Panc1 (cell line): ENCODE measurements at regions not wholly inside any gene's neighbourhood (a gene's known extent, or its start where the extent isn't known, plus 50 kb on each side); places are given as distances from the start of the nearest gene placed in this dataset.
A peak's percentile ranks its signal among the peaks of the same experiment; 100 is the strongest.

Source experiments
- ATAC-seq: fragments of 200-7000 bp; cut with Tn5 transposase; 2 replicates; pipeline ENCODE4 v1.9.1; 2020; ENCODE audit warnings: mild to moderate bottlenecking, moderate library complexity
- BruUV-seq: library from RNA; stranded (reverse); fragments of 400-500 nt; replicated peaks from 2 replicates; lab custom pipeline; 2021; lab: Mats Ljungman, UMichigan
- CTCF ChIA-PET: fragments of 300-600 bp; sonication (Branson Sonifier 250); formaldehyde crosslinking; loops from one replicate; lab custom pipeline; 2022; ENCODE audit warnings: antibody characterized with exemption; lab: Charles Lee
- POLR2A ChIA-PET: fragments of 300-600 bp; sonication (Branson Sonifier 250); formaldehyde crosslinking; loops from one replicate; lab custom pipeline; 2022; ENCODE audit warnings: antibody characterized with exemption; lab: Charles Lee
- DNase-seq: peaks from one replicate; pipeline ENCODE4 v3.0.0-alpha.2; 2010; ENCODE audit warnings: low read depth, low spot score
- H3K27ac ChIP-seq: 2 replicates; pipeline ENCODE4 v1.5.1; 2011; ENCODE audit warnings: mild to moderate bottlenecking, low read length, inconsistent platforms
- H3K27me3 ChIP-seq: fragments of 200-500 bp; sonication (Bioruptor generic); 2 replicates; pipeline ENCODE4 v1.6.0; 2014; ENCODE audit warnings: low read length, inconsistent platforms; ENCODE audit not compliant: control insufficient read depth, insufficient read depth
- H3K36me3 ChIP-seq: fragments of 200-500 bp; sonication (Bioruptor generic); 2 replicates; pipeline ENCODE4 v1.5.1; 2014; ENCODE audit warnings: inconsistent platforms, mild to moderate bottlenecking, low read length, moderate library complexity; ENCODE audit not compliant: control insufficient read depth, insufficient read depth
- H3K4me1 ChIP-seq: 2 replicates; pipeline ENCODE4 v1.5.1; 2011; ENCODE audit warnings: inconsistent platforms, mild to moderate bottlenecking, low read length, moderate library complexity; ENCODE audit not compliant: control insufficient read depth, insufficient read depth
- H3K4me3 ChIP-seq, 2 experiments: 2 replicates each; pipeline ENCODE4 v1.5.1; 2011 to 2012; ENCODE audit warnings: low read depth in 2 of 2, low read length in 2 of 2, mild to moderate bottlenecking in 2 of 2, inconsistent platforms in 1 of 2, moderate library complexity in 1 of 2
- H3K9me3 ChIP-seq: fragments of 200-500 bp; sonication (Bioruptor generic); 2 replicates; pipeline ENCODE4 v1.5.1; 2014; ENCODE audit warnings: low read depth, mild to moderate bottlenecking, inconsistent platforms, low read length, moderate library complexity; ENCODE audit not compliant: control insufficient read depth, insufficient read depth
- POLR2AphosphoS5 ChIP-seq: IDR thresholded peaks from 2 replicates; pipeline ENCODE4 v1.6.1; 2012; ENCODE audit warnings: mild to moderate bottlenecking, low read depth, low read length, moderate library complexity
- REST ChIP-seq, 2 experiments: IDR thresholded peaks; 2 replicates each; pipeline ENCODE4 v1.6.1; 2011 to 2012; ENCODE audit warnings: low read depth in 2 of 2, control low read depth in 1 of 2, low read length in 1 of 2, mild to moderate bottlenecking in 1 of 2, moderate library complexity in 1 of 2; ENCODE audit not compliant: insufficient read depth in 1 of 2
- SIN3A ChIP-seq: IDR thresholded peaks from 2 replicates; pipeline ENCODE4 v1.6.1; 2012; ENCODE audit warnings: low read depth, mild to moderate bottlenecking, low read length, moderate library complexity, borderline replicate concordance; ENCODE audit not compliant: insufficient read depth
- TCF7L2 ChIP-seq: IDR thresholded peaks from 2 replicates; pipeline ENCODE4 v1.6.1; 2011; ENCODE audit warnings: mild to moderate bottlenecking, low read depth, low read length, inconsistent platforms
- in situ Hi-C: cut with HindIII; loops from 2 replicates; pipeline ENCODE4 v1.10.0; 2016; ENCODE audit warnings: low sequenced_read_pairs, low pct_unique_long_range_greater_than_20kb
- intact Hi-C: fragments of 100-400 bp; cut with micrococcal nuclease; formaldehyde crosslinking; loops from one replicate; pipeline ENCODE4 v1.10.0; 2022; ENCODE audit not compliant: unreplicated experiment
- TF ChIP-seq, protein P1 (sequence below): fragments of 450-650 bp; IDR thresholded peaks from 2 replicates; pipeline ENCODE4 v1.5.1; 2017; ENCODE audit warnings: mild to moderate bottlenecking

DNA sequence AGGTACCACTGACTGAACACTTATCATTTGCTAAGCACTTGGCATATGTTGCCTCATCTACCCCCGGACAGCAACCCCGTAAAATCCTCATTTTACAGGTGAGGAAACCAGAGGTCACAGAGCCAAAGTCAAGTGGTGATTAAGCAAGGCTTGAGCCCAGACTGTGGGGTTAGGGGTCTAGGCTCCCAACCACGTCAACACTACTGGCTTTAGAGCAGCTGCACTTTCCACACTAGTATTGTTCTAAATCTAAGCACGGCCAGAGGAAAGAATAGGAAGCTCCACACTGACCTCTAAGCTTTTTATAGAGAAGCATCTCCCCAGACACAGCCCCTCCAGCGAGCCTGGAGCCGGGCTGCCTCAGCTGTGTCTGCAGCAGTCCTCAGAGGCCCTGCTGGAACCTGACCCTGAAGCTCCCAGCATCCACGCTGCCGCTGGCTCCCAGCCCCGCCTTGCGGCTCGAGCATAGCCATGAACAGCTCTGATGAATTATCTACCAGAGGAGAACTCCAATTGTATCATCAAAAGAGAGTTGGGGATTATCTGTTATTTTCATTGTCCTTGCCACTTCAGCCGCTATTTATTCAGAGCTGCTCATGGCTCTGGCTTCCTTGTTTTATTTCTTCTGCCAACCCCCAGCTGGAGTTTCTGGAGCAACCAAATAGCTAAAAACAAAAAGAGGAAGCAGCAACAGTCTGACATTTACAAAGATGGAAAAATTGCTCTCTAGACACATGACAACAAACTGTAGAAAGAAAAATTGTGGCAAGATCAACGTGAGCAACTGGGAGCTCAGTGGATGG is 62.2 kb upstream of the RTN4 start:
- no TSS peak for BruUV-seq
- Histone ChIP-seq H3K36me3 (no peaks in the 10 kb centered on the region), H3K27me3 (no peaks in the 10 kb centered on the region), H3K27ac (peak overlapping the region; percentile 90), H3K4me3 (no peak overlapping the region), H3K4me1 (peaks cover 36% of the 10 kb centered on the region), H3K9me3 (no peaks in the 10 kb centered on the region)
- intact Hi-C loops (no loop called here), in situ Hi-C loops (no loop called here)
- ChIA-PET CTCF (interaction anchor here (0.6 kb wide), 1 partner anchor 52 kb away, joined by 3 read pairs; no protein-coding TSS in a partner anchor), POLR2A (interaction anchor here (0.6 to 0.9 kb wide), 3 partner anchors 15 to 298 kb away, joined by 3 to 6 read pairs (median 4); partner anchors contain the start of gene RTN4)
- TF ChIP-seq TCF7L2 (no peak), SIN3A (no peak)
- TF ChIP-seq, protein P1, sequence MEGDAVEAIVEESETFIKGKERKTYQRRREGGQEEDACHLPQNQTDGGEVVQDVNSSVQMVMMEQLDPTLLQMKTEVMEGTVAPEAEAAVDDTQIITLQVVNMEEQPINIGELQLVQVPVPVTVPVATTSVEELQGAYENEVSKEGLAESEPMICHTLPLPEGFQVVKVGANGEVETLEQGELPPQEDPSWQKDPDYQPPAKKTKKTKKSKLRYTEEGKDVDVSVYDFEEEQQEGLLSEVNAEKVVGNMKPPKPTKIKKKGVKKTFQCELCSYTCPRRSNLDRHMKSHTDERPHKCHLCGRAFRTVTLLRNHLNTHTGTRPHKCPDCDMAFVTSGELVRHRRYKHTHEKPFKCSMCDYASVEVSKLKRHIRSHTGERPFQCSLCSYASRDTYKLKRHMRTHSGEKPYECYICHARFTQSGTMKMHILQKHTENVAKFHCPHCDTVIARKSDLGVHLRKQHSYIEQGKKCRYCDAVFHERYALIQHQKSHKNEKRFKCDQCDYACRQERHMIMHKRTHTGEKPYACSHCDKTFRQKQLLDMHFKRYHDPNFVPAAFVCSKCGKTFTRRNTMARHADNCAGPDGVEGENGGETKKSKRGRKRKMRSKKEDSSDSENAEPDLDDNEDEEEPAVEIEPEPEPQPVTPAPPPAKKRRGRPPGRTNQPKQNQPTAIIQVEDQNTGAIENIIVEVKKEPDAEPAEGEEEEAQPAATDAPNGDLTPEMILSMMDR, result no peak
- DNase-seq (no peak), ATAC-seq (no peak)

DNA sequence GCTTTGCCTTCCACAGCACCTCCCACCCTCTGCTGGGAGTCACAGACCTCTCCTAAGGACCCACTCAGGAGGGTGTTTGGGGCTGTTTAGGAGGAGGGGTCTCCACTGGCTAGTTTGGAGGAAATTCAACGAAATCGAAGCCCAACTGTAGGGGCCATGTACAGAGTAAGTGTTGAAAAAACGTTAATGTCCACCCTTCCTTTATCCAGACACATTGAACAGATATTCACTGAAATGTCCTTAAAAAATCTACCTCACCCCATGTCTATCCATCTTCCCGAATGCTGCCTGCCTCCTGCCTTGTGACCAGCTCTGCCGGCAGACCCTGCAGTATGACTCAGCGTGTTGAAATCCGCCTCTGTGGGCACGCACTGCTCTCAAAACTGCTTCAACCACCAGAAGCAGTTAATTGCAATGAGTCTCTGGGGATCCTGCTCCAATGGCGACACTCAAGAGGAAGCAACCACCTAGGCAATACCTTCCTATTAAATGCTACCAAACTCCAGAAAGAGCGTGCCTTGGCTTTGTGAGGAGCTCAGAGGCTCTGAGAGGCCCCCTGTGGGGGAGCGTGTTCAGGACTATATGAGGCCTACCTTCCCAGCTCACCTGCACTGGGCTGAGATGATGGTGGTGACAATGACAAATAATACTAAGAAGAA is 61.4 kb upstream of the RTN4 start:
- TF ChIP-seq POLR2AphosphoS5 (no peak), SIN3A (no peak), TCF7L2 (no peak), REST (IDR thresholded peaks at IDR 0.05; ENCODE audit: insufficient read depth in 1 of 2, low read depth in 2 of 2, low read length in 1 of 2) (no peak)
- TF ChIP-seq, protein P1, result no peak
- no peaks in the 10 kb centered on the region for H3K36me3 ChIP-seq
- H3K4me3 ChIP-seq, result no peak overlapping the region
- peaks cover 39% of the 10 kb centered on the region for H3K4me1 ChIP-seq
- in situ Hi-C loops (no loop called here), intact Hi-C loops (no loop called here)
- POLR2A ChIA-PET, result interaction anchor here (0.6 to 0.9 kb wide), 3 partner anchors 14 to 297 kb away, joined by 3 to 6 read pairs (median 4); partner anchors contain the start of gene RTN4
- no TSS peak for BruUV-seq
- CTCF ChIA-PET, result interaction anchor here (0.6 kb wide), 1 partner anchor 52 kb away, joined by 3 read pairs; no protein-coding TSS in a partner anchor
- H3K27ac ChIP-seq, result peak overlapping the region; percentile 90
- peak; percentile 70 for ATAC-seq
- no peaks in the 10 kb centered on the region for H3K27me3 ChIP-seq
- no peak for DNase-seq
- no peaks in the 10 kb centered on the region for H3K9me3 ChIP-seq
